Astrocyte of the spinal cord (primary cell): ENCODE measurements at regions not wholly inside any gene's neighbourhood (a gene's known extent, or its start where the extent isn't known, plus 50 kb on each side); places are given as distances from the start of the nearest gene placed in this dataset.
"Not testable (repeated sequence)": the region's sequence is repeated elsewhere in the genome, so short reads cannot be mapped to it uniquely, and the experiment has no call there.

ENCODE experiments used
- DNase-seq: peaks from one replicate; pipeline ENCODE4 v3.0.0; 2011; ENCODE audit warnings: low read depth, low spot score
- H3K4me3 ChIP-seq: 2 replicates; pipeline ENCODE4 v1.5.1; 2011; ENCODE audit warnings: low read depth, mild to moderate bottlenecking, low read length, moderate library complexity
- in situ Hi-C: cut with HindIII; loops from 2 replicates; pipeline ENCODE4 v1.10.0; 2017; ENCODE audit warnings: low sequenced_read_pairs
- TF ChIP-seq, protein P1 (sequence below): IDR thresholded peaks from 2 replicates; pipeline ENCODE4 v1.5.1; 2012; ENCODE audit warnings: low read depth, mild to moderate bottlenecking, low read length, inconsistent platforms

- in situ Hi-C loops, result no loop called here
- DNase-seq, result no peak
- no peak overlapping the region for H3K4me3 ChIP-seq
- TF ChIP-seq, protein P1, sequence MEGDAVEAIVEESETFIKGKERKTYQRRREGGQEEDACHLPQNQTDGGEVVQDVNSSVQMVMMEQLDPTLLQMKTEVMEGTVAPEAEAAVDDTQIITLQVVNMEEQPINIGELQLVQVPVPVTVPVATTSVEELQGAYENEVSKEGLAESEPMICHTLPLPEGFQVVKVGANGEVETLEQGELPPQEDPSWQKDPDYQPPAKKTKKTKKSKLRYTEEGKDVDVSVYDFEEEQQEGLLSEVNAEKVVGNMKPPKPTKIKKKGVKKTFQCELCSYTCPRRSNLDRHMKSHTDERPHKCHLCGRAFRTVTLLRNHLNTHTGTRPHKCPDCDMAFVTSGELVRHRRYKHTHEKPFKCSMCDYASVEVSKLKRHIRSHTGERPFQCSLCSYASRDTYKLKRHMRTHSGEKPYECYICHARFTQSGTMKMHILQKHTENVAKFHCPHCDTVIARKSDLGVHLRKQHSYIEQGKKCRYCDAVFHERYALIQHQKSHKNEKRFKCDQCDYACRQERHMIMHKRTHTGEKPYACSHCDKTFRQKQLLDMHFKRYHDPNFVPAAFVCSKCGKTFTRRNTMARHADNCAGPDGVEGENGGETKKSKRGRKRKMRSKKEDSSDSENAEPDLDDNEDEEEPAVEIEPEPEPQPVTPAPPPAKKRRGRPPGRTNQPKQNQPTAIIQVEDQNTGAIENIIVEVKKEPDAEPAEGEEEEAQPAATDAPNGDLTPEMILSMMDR, result no peak
Observed at GRCh38 chr4:115190529-115190928, 77.1 kb upstream of the NDST4 start.

DNA sequence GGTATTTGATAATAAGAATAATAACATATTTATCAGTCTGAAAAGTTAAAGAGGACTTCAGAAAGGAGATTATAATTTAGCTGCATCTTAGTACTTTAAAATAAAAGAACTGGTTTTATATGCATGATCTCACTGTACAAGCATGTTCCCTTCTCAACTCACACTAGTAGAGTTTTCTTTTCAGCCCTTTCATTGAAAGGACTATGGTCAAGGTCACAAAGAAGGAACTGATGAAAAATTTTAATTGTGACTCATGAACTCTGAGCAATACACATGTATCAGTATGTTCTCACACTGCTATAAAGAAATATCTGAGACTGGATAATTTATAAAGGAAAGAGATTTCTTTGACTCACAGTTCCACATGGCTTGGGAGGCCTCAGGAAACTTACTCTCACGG lies 73.7 kb upstream of the NDST4 start:
- peak; percentile 14 for DNase-seq
- in situ Hi-C loops, result no loop called here
- TF ChIP-seq, protein P1, result no peak
- H3K4me3 ChIP-seq, result no peak overlapping the region

DNA sequence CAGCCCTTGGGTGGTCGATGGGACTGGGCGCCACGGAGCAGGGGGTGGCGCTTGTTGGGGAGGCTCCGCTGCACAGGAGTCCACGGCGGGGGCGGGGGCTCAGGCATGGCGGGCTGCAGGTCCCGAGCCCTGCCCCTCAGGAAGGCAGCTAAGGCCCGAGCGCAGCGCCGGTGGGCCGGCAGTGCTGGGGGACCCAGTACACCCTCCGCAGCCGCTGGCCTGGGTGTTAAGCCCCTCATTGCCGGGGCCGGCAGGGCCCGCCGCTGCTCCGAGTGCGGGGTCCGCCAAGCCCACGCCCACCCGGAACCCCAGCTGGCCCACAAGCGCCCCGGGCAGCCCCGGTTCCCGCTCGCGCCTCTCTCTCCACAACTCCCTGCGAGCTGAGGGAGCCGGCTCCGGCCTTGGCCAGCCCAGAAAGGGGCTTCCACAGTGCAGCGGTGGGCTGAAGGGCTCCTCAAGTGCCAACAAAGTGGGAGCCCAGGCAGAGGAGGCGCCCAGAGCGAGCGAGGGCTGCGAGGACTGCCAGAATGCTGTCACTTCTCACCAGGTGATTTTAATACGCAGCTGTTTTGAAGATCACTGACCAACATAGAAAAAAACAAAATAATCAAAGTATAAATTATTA lies 66.1 kb upstream of the NDST4 start:
- H3K4me3 ChIP-seq, DNase-seq, in situ Hi-C loops: not testable (repeated sequence)

GRCh38 chr4:115178687-115179086 lies 65.3 kb upstream of the NDST4 start:
- DNase-seq, in situ Hi-C loops, H3K4me3 ChIP-seq: not testable (repeated sequence)

- in situ Hi-C loops, result no loop called here
- no peak overlapping the region for H3K4me3 ChIP-seq
- no peak for DNase-seq
- TF ChIP-seq, protein P1, result no peak
Observed at GRCh38 chr4:115171220-115171619, 57.8 kb upstream of the NDST4 start.

DNA sequence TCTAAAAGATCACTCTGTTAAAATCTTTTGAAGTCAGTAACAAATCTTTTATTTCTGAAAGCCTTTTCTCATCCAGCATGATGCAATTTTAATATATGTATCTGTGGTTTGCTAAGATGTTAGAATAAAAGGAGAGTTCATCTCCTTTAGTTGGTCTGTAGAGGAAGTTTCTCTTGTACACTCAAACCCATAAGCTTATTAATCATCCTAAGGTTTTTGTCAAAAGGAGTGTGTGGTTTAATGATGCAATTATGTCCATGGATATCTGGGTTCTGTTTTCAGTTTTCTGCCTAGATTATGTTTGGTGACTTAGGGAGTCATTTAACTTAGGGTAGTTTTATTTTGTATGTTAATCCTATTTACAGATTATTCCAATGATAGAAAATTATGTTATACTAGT lies 52.1 kb upstream of the NDST4 start:
- TF ChIP-seq, protein P1, result no peak
- no peak overlapping the region for H3K4me3 ChIP-seq
- in situ Hi-C loops, result no loop called here
- DNase-seq, result no peak
